HepG2 (cell line): ENCODE measurements at regions not wholly inside any gene's neighbourhood (a gene's known extent, or its start where the extent isn't known, plus 50 kb on each side); places are given as distances from the start of the nearest gene placed in this dataset.

Source experiments
- ATAC-seq: fragments of 200-7000 bp; cut with Tn5 transposase; 3 replicates; pipeline ENCODE4 v1.9.1; 2020; ENCODE audit warnings: mild to moderate bottlenecking, moderate library complexity
- BruUV-seq: library from RNA; stranded (reverse); fragments of 400-500 nt; replicated peaks from 2 replicates; lab custom pipeline; 2021; lab: Mats Ljungman, UMichigan
- CTCF ChIA-PET: fragments of 300-600 bp; formaldehyde crosslinking; extraction: SDS; loops from one replicate; lab custom pipeline; 2021; ENCODE audit warnings: low total read pairs, inconsistent platforms, low intra/inter-chr PET ratio; lab: Yijun Ruan, JAX
- POLR2A ChIA-PET: fragments of 350-600 bp; sonication (Branson Sonifier 250); formaldehyde crosslinking; loops from one replicate; lab custom pipeline; 2020; ENCODE audit warnings: antibody characterized with exemption, inconsistent platforms; lab: Yijun Ruan, JAX
- DNase-seq: peaks from one replicate; pipeline ENCODE4 v3.0.0-alpha.2; 2015; ENCODE audit warnings: low spot score
- FAIRE-seq: peaks from 3 replicates; lab custom pipeline; 2011; peaks lifted over from hg19 to GRCh38; lab: Jason Lieb, UNC
- H2AFZ ChIP-seq: one replicate; pipeline ENCODE4 v1.6.1; 2011; ENCODE audit warnings: low read length, inconsistent platforms
- H3K27ac ChIP-seq: fragments of 300-600 bp; 3 replicates; pipeline ENCODE4 v1.8.0; 2011; ENCODE audit warnings: mixed run types, mild to moderate bottlenecking, mixed read lengths, low read length, inconsistent platforms; ENCODE audit not compliant: insufficient read depth; ENCODE audit errors: extremely low read length
- H3K27me3 ChIP-seq, 2 experiments: fragments of 200-600 bp in 1 of 2; 2 replicates in 1 of 2; 3 replicates in 1 of 2; pipeline versions ENCODE4 v1.6.0 to v1.8.0; 2011; ENCODE audit warnings: low read length in 2 of 2, mild to moderate bottlenecking in 2 of 2, moderate library complexity in 2 of 2, inconsistent platforms in 1 of 2; ENCODE audit not compliant: insufficient read depth in 2 of 2, control insufficient read depth in 1 of 2
- H3K36me3 ChIP-seq, 2 experiments: fragments of 200-600 bp in 1 of 2; replicated peaks in 1 of 2; 2 replicates in 1 of 2; 3 replicates in 1 of 2; pipeline versions ENCODE4 v1.5.1 to v1.8.0; 2011; ENCODE audit warnings: low read length in 2 of 2, inconsistent platforms in 1 of 2; ENCODE audit not compliant: insufficient read depth in 2 of 2, control insufficient read depth in 1 of 2
- H3K4me1 ChIP-seq: 2 replicates; pipeline ENCODE4 v1.5.1; 2012; ENCODE audit warnings: low read length, inconsistent platforms; ENCODE audit not compliant: insufficient read depth
- H3K4me2 ChIP-seq: 2 replicates; pipeline ENCODE4 v1.6.0; 2011; ENCODE audit warnings: low read depth, low read length, inconsistent platforms
- H3K4me3 ChIP-seq, 3 experiments: fragments of 200-600 bp in 1 of 3; sonication (generic), shearing (Covaris generic) in 1 of 3; replicated peaks in 1 of 3; 2 replicates each; pipeline ENCODE4 v1.5.1; 2011 to 2016; ENCODE audit warnings: low read length in 3 of 3, inconsistent platforms in 2 of 3, low read depth in 2 of 3, mild to moderate bottlenecking in 2 of 3, control low read depth in 1 of 3, mixed read lengths in 1 of 3; ENCODE audit not compliant: insufficient read depth in 1 of 3
- H3K79me2 ChIP-seq: one replicate; pipeline ENCODE4 v1.6.1; 2011; ENCODE audit warnings: low read length, inconsistent platforms; ENCODE audit not compliant: insufficient read depth
- H3K9ac ChIP-seq: 2 replicates; pipeline ENCODE4 v1.6.0; 2011; ENCODE audit warnings: mild to moderate bottlenecking, low read depth, low read length, inconsistent platforms; ENCODE audit not compliant: insufficient read depth
- H3K9me3 ChIP-seq: 2 replicates; pipeline ENCODE4 v1.5.1; 2012; ENCODE audit warnings: mild to moderate bottlenecking, low read length
- H4K20me1 ChIP-seq: 2 replicates; pipeline ENCODE4 v1.6.0; 2011; ENCODE audit warnings: inconsistent platforms, mild to moderate bottlenecking, low read length, moderate library complexity; ENCODE audit not compliant: insufficient read depth
- ETV5 ChIP-seq: IDR thresholded peaks from 2 replicates; pipeline ENCODE4 v1.6.1; 2018; ENCODE audit warnings: missing biosample characterization, missing genetic modification reagents, inconsistent platforms, borderline replicate concordance
- ETV6 ChIP-seq: sonication (generic); formaldehyde crosslinking; conservative IDR thresholded peaks from 2 replicates; pipeline ENCODE4 v1.4.0; 2020; ENCODE audit warnings: missing genetic modification reagents
- FOXA1 ChIP-seq, 2 experiments: fragments of 450-650 bp in 1 of 2; sonication (generic) in 1 of 2; formaldehyde crosslinking in 1 of 2; IDR thresholded peaks; 2 replicates each; pipeline versions ENCODE4 v1.4.0 to v1.6.1; 2016 to 2020; ENCODE audit warnings: missing genetic modification reagents in 1 of 2
- HBP1 ChIP-seq: IDR thresholded peaks from 2 replicates; pipeline ENCODE4 v1.6.1; 2016; ENCODE audit warnings: low read depth, control low read depth
- HES4 ChIP-seq: sonication (generic); formaldehyde crosslinking; IDR thresholded peaks from 2 replicates; pipeline ENCODE4 v1.9.0; 2021; ENCODE audit warnings: mild to moderate bottlenecking, missing genetic modification reagents, borderline replicate concordance
- HHEX ChIP-seq: IDR thresholded peaks from 2 replicates; pipeline ENCODE4 v1.6.1; 2016; ENCODE audit warnings: control low read depth
- MEF2D ChIP-seq: sonication (generic); formaldehyde crosslinking; IDR thresholded peaks from 2 replicates; pipeline ENCODE4 v1.5.1; 2020; ENCODE audit warnings: mild to moderate bottlenecking, missing genetic modification reagents
- NFE2 ChIP-seq: sonication (generic); formaldehyde crosslinking; IDR thresholded peaks from 2 replicates; pipeline ENCODE4 v1.4.0; 2020; ENCODE audit warnings: missing genetic modification reagents
- SMYD3 ChIP-seq: sonication (generic); formaldehyde crosslinking; IDR thresholded peaks from 2 replicates; pipeline ENCODE4 v1.8.1; 2023; ENCODE audit warnings: mild to moderate bottlenecking, missing genetic modification reagents
- ZBTB8A ChIP-seq: sonication (generic); formaldehyde crosslinking; IDR thresholded peaks from 2 replicates; pipeline ENCODE4 v1.4.0; 2020; ENCODE audit warnings: mild to moderate bottlenecking, low read depth, missing genetic modification reagents, borderline replicate concordance
- ZNF230 ChIP-seq: sonication (generic); formaldehyde crosslinking; IDR thresholded peaks from 2 replicates; pipeline ENCODE4 v1.4.0; 2020; ENCODE audit warnings: mild to moderate bottlenecking, missing genetic modification reagents
- ZNF567 ChIP-seq: sonication (generic); formaldehyde crosslinking; IDR thresholded peaks from 2 replicates; pipeline ENCODE4 v1.8.1; 2023; ENCODE audit warnings: mild to moderate bottlenecking, missing genetic modification reagents, borderline replicate concordance
- ZNF780A ChIP-seq: sonication (generic); formaldehyde crosslinking; IDR thresholded peaks from 2 replicates; pipeline ENCODE4 v1.8.0; 2022; ENCODE audit warnings: mild to moderate bottlenecking, missing genetic modification reagents, moderate library complexity
- WGBS: methylation state at CpG from one replicate; pipeline ENCODE4 v1.1.6; 2017; ENCODE audit warnings: low lambda C conversion rate; 5-methylcytosine and 5-hydroxymethylcytosine counted together
- in situ Hi-C: cut with HindIII; loops from 2 replicates; pipeline ENCODE4 v1.10.0; 2017; ENCODE audit warnings: low pct_unique_long_range_greater_than_20kb; ENCODE audit not compliant: extremely low pct_ligation_motif_present
- intact Hi-C: fragments of 100-400 bp; cut with micrococcal nuclease; formaldehyde crosslinking; loops from one replicate; pipeline ENCODE4 v1.10.0; 2022; ENCODE audit not compliant: unreplicated experiment
- TF ChIP-seq, protein P1 (sequence below): sonication (generic); formaldehyde crosslinking; IDR thresholded peaks from 2 replicates; pipeline ENCODE4 v1.5.0; 2020; ENCODE audit warnings: mild to moderate bottlenecking, missing genetic modification reagents, borderline replicate concordance
- TF ChIP-seq, protein P2 (sequence below): IDR thresholded peaks from 2 replicates; pipeline ENCODE4 v1.6.1; 2016; ENCODE audit warnings: low read depth, missing genetic modification reagents, missing compliant biosample characterization

- FAIRE-seq, result no peak
- CTCF ChIA-PET, result no interaction called here
- in situ Hi-C loops, result no loop called here
- no peak for TF ChIP-seq ZNF780A (CRISPR knock-in tag)
- no peak for TF ChIP-seq FOXA1 (IDR thresholded peaks at IDR 0.05)
- TF ChIP-seq FOXA1 (CRISPR knock-in tag; IDR thresholded peaks at IDR 0.05), result no peak
- no peak for TF ChIP-seq ETV5 (CRISPR knock-in tag)
- TF ChIP-seq HES4 (CRISPR knock-in tag), result no peak
- TF ChIP-seq HHEX (CRISPR knock-in tag), result no peak
- TF ChIP-seq MEF2D (CRISPR knock-in tag), result no peak
- TF ChIP-seq ZBTB8A, result no peak
- TF ChIP-seq, protein P1, sequence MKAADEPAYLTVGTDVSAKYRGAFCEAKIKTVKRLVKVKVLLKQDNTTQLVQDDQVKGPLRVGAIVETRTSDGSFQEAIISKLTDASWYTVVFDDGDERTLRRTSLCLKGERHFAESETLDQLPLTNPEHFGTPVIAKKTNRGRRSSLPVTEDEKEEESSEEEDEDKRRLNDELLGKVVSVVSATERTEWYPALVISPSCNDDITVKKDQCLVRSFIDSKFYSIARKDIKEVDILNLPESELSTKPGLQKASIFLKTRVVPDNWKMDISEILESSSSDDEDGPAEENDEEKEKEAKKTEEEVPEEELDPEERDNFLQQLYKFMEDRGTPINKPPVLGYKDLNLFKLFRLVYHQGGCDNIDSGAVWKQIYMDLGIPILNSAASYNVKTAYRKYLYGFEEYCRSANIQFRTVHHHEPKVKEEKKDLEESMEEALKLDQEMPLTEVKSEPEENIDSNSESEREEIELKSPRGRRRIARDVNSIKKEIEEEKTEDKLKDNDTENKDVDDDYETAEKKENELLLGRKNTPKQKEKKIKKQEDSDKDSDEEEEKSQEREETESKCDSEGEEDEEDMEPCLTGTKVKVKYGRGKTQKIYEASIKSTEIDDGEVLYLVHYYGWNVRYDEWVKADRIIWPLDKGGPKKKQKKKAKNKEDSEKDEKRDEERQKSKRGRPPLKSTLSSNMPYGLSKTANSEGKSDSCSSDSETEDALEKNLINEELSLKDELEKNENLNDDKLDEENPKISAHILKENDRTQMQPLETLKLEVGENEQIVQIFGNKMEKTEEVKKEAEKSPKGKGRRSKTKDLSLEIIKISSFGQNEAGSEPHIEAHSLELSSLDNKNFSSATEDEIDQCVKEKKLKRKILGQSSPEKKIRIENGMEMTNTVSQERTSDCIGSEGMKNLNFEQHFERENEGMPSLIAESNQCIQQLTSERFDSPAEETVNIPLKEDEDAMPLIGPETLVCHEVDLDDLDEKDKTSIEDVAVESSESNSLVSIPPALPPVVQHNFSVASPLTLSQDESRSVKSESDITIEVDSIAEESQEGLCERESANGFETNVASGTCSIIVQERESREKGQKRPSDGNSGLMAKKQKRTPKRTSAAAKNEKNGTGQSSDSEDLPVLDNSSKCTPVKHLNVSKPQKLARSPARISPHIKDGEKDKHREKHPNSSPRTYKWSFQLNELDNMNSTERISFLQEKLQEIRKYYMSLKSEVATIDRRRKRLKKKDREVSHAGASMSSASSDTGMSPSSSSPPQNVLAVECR (CRISPR knock-in tag), result no peak
- TF ChIP-seq, protein P2, sequence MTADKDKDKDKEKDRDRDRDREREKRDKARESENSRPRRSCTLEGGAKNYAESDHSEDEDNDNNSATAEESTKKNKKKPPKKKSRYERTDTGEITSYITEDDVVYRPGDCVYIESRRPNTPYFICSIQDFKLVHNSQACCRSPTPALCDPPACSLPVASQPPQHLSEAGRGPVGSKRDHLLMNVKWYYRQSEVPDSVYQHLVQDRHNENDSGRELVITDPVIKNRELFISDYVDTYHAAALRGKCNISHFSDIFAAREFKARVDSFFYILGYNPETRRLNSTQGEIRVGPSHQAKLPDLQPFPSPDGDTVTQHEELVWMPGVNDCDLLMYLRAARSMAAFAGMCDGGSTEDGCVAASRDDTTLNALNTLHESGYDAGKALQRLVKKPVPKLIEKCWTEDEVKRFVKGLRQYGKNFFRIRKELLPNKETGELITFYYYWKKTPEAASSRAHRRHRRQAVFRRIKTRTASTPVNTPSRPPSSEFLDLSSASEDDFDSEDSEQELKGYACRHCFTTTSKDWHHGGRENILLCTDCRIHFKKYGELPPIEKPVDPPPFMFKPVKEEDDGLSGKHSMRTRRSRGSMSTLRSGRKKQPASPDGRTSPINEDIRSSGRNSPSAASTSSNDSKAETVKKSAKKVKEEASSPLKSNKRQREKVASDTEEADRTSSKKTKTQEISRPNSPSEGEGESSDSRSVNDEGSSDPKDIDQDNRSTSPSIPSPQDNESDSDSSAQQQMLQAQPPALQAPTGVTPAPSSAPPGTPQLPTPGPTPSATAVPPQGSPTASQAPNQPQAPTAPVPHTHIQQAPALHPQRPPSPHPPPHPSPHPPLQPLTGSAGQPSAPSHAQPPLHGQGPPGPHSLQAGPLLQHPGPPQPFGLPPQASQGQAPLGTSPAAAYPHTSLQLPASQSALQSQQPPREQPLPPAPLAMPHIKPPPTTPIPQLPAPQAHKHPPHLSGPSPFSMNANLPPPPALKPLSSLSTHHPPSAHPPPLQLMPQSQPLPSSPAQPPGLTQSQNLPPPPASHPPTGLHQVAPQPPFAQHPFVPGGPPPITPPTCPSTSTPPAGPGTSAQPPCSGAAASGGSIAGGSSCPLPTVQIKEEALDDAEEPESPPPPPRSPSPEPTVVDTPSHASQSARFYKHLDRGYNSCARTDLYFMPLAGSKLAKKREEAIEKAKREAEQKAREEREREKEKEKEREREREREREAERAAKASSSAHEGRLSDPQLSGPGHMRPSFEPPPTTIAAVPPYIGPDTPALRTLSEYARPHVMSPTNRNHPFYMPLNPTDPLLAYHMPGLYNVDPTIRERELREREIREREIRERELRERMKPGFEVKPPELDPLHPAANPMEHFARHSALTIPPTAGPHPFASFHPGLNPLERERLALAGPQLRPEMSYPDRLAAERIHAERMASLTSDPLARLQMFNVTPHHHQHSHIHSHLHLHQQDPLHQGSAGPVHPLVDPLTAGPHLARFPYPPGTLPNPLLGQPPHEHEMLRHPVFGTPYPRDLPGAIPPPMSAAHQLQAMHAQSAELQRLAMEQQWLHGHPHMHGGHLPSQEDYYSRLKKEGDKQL (CRISPR knock-in tag), result no peak
- TF ChIP-seq ZNF230 (CRISPR knock-in tag), result no peak
- no peak for TF ChIP-seq HBP1 (CRISPR knock-in tag)
- TF ChIP-seq ZNF567 (CRISPR knock-in tag), result no peak
- TF ChIP-seq ETV6 (CRISPR knock-in tag), result no peak
- no peak for TF ChIP-seq NFE2 (CRISPR knock-in tag)
- no peak for TF ChIP-seq SMYD3
Measured at GRCh38 chr17:65409381-65409780, 152.1 kb downstream of the AXIN2 start.

More at GRCh38 chr17:65409381-65409780, 152.1 kb downstream of the AXIN2 start:
- Histone ChIP-seq H2AFZ (no peak overlapping the region), H3K9me3 (no peaks in the 10 kb centered on the region), H3K27ac (no peak overlapping the region), H3K4me3 (no peak overlapping the region), H3K4me1 (no peaks in the 10 kb centered on the region), H3K9ac (no peak overlapping the region), H3K27me3 (0 out of 5 replicates have a peak, but pooled peaks cover 0 to 5% of the 10 kb centered on the region in 2 experiments), H3K4me2 (no peak overlapping the region), H3K79me2 (no peaks in the 10 kb centered on the region), H4K20me1 (no peaks in the 10 kb centered on the region), H3K36me3 (no peaks in the 10 kb centered on the region)
- intact Hi-C loops, result no loop called here
- BruUV-seq, result no TSS peak
- DNase-seq (no peak), ATAC-seq (no peak)
- POLR2A ChIA-PET, result no interaction called here
- WGBS, result 2% methylated on average over 1 of the region's 1 CpG
